Activated CD4-positive, alpha-beta memory T cell treated with anti-CD3 and anti-CD28 coated beads for 36 hours (primary cell): ENCODE measurements at regions not wholly inside any gene's neighbourhood (a gene's known extent, or its start where the extent isn't known, plus 50 kb on each side); places are given as distances from the start of the nearest gene placed in this dataset.

Experiments
- CTCF ChIA-PET: fragments of 350-600 bp; sonication (Branson Sonifier 250); formaldehyde crosslinking; loops from one replicate; lab custom pipeline; 2021; ENCODE audit warnings: antibody characterized with exemption, inconsistent platforms; lab: Charles Lee
- POLR2A ChIA-PET: fragments of 350-600 bp; sonication (Branson Sonifier 250); formaldehyde crosslinking; loops from one replicate; lab custom pipeline; 2021; ENCODE audit warnings: antibody characterized with exemption; lab: Charles Lee
- DNase-seq: peaks from one replicate; pipeline ENCODE4 v3.0.0-alpha.2; 2020
- H3K27ac Mint-ChIP-seq: one replicate; pipeline ENCODE4 v1.8.0; 2021; ENCODE audit warnings: mixed read lengths
- H3K27me3 Mint-ChIP-seq: one replicate; pipeline ENCODE4 v1.8.0; 2021; ENCODE audit warnings: mixed read lengths
- H3K36me3 Mint-ChIP-seq: one replicate; pipeline ENCODE4 v1.8.0; 2021; ENCODE audit warnings: mixed read lengths
- H3K4me1 Mint-ChIP-seq: one replicate; pipeline ENCODE4 v1.8.0; 2021; ENCODE audit warnings: low read depth, mixed read lengths
- H3K4me3 Mint-ChIP-seq: one replicate; pipeline ENCODE4 v1.8.0; 2021; ENCODE audit warnings: mild to moderate bottlenecking, mixed read lengths
- H3K9me3 Mint-ChIP-seq: one replicate; pipeline ENCODE4 v1.8.0; 2021; ENCODE audit warnings: mixed read lengths
- intact Hi-C: fragments of 100-400 bp; cut with micrococcal nuclease; formaldehyde crosslinking; loops from one replicate; pipeline ENCODE4 v1.15.1; 2023

DNA sequence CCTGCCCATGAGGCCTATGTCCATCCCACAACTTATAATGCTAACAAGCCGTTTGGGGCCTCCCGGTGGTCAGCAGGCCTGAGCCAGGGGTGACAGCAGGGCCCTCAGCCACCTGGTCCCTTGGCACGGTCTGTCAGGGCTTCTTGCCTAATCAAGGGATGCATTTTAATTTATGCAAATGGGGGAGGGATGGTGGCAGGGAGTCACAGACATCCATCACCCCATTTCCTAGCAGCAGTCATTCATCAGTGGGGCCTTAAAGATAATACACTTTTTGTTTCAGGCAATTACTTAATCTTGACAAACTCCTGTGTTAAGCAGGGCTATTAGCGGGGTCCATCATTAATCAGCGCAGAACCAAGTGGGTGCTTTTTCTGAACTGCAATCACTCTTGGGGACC is 174.5 kb downstream of the GLI2 start:
- no peak overlapping the region for H3K4me3 Mint-ChIP-seq
- H3K27ac Mint-ChIP-seq: no peak overlapping the region
- ChIA-PET POLR2A (no interaction called here), CTCF (no interaction called here)
- no peaks in the 10 kb centered on the region for H3K9me3 Mint-ChIP-seq
- intact Hi-C loops: no loop called here
- no peaks in the 10 kb centered on the region for H3K27me3 Mint-ChIP-seq
- no peak for DNase-seq
- no peaks in the 10 kb centered on the region for H3K36me3 Mint-ChIP-seq
- H3K4me1 Mint-ChIP-seq: no peaks in the 10 kb centered on the region

DNA sequence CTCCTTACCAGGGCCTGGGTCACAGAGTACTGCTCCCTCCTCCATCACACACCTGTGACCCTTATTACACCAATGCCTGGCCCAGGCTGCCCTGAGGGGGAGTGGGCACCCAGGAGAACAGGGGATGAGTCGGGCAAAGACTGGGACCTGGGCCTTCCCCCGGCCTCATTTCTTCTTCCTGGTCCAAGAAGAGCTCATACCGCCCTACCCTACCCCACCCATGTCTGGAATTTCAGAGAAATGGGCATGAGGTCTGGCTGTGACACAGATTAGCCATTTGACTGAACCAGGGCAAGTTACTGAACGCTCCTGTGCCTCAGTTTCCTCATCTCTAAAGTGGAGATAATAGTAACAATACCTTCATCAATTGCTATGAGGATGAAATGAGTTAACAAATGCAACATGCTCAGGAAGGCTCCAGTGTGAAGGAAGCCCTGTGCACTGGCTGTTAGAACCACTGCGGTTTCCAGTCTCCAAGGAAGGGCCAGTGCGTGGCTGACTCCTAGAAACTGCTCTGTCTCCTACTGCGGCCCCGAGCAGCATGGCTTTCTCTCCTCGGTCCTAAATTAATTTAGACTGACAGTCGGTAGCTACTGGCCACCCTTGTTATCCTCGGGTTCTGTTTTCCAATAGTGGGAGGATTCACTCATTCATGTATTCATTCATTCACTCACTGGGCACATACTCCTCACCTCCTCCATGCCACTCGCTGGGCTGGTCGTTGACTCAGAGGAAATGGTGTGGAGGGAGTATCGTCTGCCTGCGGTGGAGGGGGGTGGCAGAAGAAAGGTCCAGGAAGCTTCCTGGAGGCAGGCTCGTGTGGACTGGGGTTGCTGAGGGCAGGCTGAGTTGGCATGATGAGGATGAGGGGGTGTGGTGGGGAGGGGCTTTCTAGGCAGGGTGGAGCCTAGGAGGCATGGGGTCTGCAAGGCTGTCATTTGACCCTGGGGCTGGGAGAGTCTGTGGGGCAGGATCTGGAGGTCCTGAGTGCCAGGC is 175.6 kb downstream of the GLI2 start:
- DNase-seq: no peak
- Mint-ChIP-seq H3K9me3 (no peaks in the 10 kb centered on the region), H3K27ac (no peak overlapping the region), H3K27me3 (no peaks in the 10 kb centered on the region), H3K4me3 (no peak overlapping the region), H3K36me3 (no peaks in the 10 kb centered on the region), H3K4me1 (no peaks in the 10 kb centered on the region)
- POLR2A ChIA-PET: no interaction called here
- intact Hi-C loops: no loop called here
- CTCF ChIA-PET: no interaction called here

DNA sequence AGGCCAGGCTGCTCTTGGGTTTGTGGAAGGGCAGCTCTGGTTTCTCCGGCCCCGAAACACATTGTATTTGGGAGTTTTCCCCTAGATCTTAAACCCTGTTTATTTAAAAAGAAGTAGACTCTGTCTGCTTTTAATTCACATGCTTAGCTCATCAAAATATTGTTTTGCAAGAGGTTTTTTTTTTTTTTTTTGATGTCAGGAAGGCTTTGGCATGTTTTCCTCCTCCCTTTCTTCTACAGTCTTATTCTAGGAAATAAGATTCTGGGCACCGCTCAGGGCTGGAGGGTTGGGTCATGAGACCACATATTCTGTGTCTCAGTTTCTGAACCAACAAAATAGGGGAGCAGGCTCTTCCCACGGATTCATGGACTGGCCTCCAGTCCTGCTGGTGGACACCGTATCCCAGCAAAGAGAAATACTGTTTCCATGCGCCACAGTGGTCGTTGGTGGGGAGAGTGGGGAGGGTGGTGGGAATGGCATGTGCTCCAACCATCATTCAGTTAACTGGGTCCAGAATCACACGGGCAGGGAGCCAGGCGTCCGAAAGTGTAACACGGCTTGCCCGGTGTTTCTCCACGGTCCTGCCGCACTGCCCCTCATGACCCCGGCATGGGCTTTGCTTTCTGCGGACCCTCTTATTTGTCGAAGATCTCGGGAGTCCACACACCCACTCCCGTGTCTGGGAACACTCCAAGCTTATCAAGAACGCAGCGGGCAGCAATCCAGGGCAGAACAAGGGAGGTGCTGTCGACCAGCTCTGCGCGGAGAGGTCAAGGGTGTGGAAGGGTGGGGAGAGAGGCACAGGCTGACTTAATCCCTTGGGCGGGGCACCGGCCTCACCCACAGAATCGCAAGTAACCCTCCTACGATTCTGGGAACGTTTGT is 176.7 kb downstream of the GLI2 start:
- Mint-ChIP-seq H3K27me3 (no peaks in the 10 kb centered on the region), H3K9me3 (no peaks in the 10 kb centered on the region), H3K4me1 (no peaks in the 10 kb centered on the region), H3K4me3 (no peak overlapping the region), H3K36me3 (no peaks in the 10 kb centered on the region), H3K27ac (no peak overlapping the region)
- DNase-seq: no peak
- intact Hi-C loops: no loop called here
- CTCF ChIA-PET: interaction anchor here (1.1 kb wide), 1 partner anchor 168 kb away, joined by 3 read pairs; no protein-coding TSS in a partner anchor
- POLR2A ChIA-PET: no interaction called here

DNA sequence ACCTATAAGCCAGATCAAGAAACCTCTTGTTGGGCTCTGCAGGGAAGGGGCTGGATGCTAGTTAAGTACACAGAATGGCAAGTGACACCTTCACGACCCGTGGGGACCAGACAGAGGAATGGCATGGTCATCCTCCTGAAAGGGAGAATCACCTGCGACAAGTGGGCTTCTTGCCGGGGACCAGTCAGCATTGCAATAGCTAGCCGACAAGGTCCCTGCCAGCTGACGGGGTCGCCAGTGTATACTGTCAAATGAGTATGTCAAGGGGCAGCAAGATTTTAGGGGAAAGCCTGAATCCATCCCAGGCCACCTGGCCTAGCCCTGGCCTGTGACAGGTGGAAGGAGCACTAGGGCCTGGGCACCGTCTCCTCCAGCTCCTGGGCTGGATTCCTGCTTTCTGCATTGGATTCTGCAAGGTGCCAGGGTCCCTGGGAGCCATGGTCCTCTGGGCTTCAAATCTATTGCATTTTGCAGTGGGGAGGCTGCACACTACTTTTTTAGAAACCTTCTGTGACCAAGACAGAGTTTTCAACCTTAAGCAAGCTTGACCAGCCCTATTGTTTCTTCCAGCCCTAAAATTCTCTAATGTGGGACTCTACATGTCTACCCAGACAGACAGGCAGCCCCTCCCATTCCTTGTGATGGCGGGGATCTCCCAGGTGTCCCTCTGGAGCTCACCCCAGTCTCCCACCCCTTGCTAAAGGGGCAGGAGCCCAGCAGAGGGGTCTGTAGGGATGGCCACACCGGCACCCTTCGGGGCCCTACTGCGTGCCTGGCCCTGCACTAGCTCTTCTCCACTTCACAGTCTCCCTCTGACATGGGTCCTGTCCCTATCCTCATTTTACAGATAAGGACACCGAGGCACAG is 178.5 kb downstream of the GLI2 start:
- no peak for DNase-seq
- Mint-ChIP-seq H3K4me3 (no peak overlapping the region), H3K27ac (no peak overlapping the region), H3K9me3 (no peaks in the 10 kb centered on the region), H3K27me3 (no peaks in the 10 kb centered on the region), H3K36me3 (no peaks in the 10 kb centered on the region), H3K4me1 (no peaks in the 10 kb centered on the region)
- intact Hi-C loops: no loop called here
- ChIA-PET POLR2A (interaction anchor here (0.6 kb wide), 1 partner anchor 319 kb away, joined by 3 read pairs; no protein-coding TSS in a partner anchor), CTCF (no interaction called here)

DNA sequence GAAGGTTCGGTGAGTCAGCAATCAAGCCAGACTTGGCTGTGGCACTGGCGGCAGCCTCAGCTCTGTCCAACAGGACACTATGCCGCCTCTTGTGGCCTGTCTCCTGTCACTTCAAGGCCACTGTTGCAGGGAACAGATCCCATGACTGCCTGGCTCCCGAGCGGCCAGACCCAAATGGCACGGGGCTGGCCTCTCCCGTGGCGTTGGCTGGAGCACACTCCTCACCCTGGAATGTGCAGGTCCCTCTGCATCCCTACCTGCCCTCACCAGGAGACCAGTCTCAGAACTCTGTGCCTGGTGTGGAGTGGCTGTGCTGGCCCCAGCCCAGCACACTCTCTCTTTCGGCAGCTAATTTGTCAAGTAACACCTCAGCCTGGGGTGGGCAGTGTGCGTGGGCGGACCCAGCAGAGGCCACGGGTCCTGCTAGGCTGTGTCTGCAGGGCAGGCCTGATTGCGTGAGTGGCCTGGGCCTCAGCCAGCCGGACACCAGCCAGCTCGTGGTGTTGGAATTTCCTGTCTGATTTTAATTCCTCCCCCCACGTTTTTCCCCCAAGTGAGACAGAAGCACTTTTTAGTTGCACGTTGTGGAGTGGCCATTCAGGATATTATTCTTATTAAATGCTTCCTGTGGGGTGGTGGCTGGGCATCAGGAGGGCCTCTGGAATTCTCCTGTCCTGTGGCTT is 179.3 kb downstream of the GLI2 start:
- ChIA-PET POLR2A (interaction anchor here (0.6 kb wide), 1 partner anchor 320 kb away, joined by 3 read pairs; no protein-coding TSS in a partner anchor), CTCF (no interaction called here)
- Mint-ChIP-seq H3K4me3 (no peak overlapping the region), H3K4me1 (no peaks in the 10 kb centered on the region), H3K27ac (no peak overlapping the region), H3K36me3 (no peaks in the 10 kb centered on the region), H3K27me3 (no peaks in the 10 kb centered on the region), H3K9me3 (no peaks in the 10 kb centered on the region)
- no peak for DNase-seq
- intact Hi-C loops: no loop called here

DNA sequence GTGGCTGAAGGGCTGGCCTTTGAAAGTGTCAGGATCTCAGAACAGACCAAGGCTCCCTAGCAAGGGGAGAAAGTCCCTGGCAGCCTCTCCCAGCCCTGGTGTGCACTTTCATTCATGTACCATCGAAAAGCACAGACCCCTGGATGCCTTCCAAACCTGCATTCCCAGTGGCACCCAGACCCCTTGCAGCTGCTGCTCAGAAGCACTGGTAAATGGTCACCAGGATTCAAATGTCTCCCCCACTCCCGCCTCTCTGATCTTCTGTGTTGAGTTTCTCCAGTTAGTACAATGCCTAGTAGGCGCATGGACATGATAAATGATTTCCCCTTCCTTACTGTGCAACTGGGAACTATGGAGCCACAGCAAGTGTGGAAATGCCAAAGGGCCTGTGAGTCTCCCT is 180.0 kb downstream of the GLI2 start:
- H3K4me1 Mint-ChIP-seq: no peaks in the 10 kb centered on the region
- no peak overlapping the region for H3K27ac Mint-ChIP-seq
- H3K27me3 Mint-ChIP-seq: no peaks in the 10 kb centered on the region
- H3K36me3 Mint-ChIP-seq: no peaks in the 10 kb centered on the region
- no peak overlapping the region for H3K4me3 Mint-ChIP-seq
- ChIA-PET CTCF (no interaction called here), POLR2A (no interaction called here)
- DNase-seq: no peak
- intact Hi-C loops: no loop called here
- H3K9me3 Mint-ChIP-seq: no peaks in the 10 kb centered on the region

DNA sequence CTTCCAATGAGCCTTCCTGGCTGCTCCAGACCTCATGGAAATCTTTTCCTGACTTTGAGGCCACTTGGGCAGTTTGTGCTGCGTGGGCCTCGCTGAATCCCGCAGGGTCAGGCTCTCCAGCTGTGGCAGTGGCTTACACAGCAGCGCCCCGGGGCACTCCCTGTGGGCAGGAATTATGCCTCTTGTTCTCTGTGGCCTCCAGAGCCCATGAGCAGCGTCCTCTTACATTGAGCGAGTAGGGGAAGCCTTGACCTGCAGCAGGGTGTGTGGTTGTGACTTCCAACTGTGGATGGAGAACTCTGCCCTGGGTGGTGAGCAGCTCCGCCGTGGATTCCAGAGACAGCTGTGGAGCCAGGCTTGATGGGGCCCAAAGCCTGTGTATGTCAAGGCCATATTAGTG is 180.8 kb downstream of the GLI2 start:
- no peaks in the 10 kb centered on the region for H3K4me1 Mint-ChIP-seq
- H3K4me3 Mint-ChIP-seq: no peak overlapping the region
- POLR2A ChIA-PET: no interaction called here
- intact Hi-C loops: no loop called here
- CTCF ChIA-PET: no interaction called here
- H3K36me3 Mint-ChIP-seq: no peaks in the 10 kb centered on the region
- no peak overlapping the region for H3K27ac Mint-ChIP-seq
- DNase-seq: no peak
- no peaks in the 10 kb centered on the region for H3K27me3 Mint-ChIP-seq
- H3K9me3 Mint-ChIP-seq: no peaks in the 10 kb centered on the region

DNA sequence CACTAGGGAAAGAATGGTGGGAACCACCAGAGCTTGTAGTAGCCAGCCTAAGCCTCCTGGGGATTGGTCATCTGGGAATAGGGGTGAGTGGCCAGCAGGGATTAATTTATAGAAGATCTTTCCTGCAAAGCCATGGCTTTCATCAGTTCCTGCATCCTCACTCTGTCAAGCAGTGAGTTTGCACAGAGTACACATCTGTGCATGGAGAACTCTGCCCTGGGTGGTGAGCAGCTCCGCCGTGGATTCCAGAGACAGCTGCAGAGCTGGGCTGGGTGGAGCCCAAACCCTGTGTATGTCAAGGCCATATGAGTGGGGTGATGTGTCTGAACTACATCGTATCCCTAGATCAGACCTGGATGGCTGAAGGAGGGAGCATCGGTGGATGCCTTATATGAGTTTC is 182.2 kb downstream of the GLI2 start:
- Mint-ChIP-seq H3K4me1 (no peaks in the 10 kb centered on the region), H3K27me3 (no peaks in the 10 kb centered on the region), H3K9me3 (no peaks in the 10 kb centered on the region), H3K4me3 (no peak overlapping the region), H3K27ac (no peak overlapping the region), H3K36me3 (no peaks in the 10 kb centered on the region)
- intact Hi-C loops: no loop called here
- ChIA-PET CTCF (no interaction called here), POLR2A (no interaction called here)
- DNase-seq: no peak

DNA sequence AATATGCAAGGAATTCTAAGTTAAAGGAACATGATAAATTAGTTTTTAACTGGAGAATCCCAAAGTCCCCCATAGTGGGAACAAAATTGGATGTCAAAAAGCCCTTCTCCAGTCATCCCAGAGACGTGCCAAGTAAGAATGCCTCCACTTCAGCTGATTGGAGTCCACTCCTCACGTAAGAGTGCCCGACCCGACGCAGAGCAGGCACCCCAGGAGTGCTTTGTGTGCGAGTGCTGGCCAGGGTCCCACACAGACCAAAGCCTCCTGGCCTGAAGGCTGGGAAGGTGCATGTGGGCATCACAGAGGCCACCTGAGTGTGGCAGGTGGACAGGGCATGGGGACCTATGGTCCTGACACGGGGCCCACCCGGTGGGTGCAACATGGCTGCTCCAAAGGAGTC is 183.5 kb downstream of the GLI2 start:
- POLR2A ChIA-PET: no interaction called here
- DNase-seq: no peak
- Mint-ChIP-seq H3K36me3 (no peaks in the 10 kb centered on the region), H3K9me3 (no peaks in the 10 kb centered on the region), H3K4me1 (no peaks in the 10 kb centered on the region), H3K4me3 (no peak overlapping the region), H3K27me3 (no peaks in the 10 kb centered on the region), H3K27ac (no peak overlapping the region)
- intact Hi-C loops: no loop called here
- CTCF ChIA-PET: no interaction called here

DNA sequence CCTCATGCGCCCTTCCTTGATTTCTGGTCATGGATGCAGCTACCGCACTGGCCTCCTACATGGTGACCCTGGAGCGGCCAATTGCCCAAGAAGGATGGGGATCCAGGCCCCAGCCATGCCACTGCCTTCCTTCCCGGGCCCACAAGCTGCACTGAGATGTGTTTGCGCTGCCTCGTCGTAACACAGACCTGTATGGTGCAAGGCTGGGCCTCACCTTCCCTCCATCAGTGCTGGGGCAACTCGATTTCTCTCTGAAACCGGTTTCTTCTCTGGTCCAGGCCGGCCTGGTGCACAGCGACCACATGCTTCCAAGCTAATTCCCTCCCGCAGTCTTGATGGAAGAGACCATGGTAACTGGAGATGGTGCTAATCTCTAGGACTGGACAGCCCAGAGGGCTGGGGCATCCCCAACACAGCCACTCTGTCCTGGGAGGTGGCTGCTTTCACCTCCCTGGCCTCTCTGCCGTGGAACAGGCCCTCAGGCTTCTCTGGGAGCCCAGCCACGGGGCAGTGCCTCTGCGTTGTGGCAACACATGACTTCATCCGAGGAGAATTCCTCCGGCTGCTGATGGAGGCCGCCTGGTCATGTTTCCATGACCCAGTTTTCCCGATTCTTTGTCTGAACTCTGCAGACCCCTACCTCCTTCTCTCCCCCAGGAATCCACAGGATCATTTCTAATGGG is 184.2 kb downstream of the GLI2 start:
- H3K4me1 Mint-ChIP-seq: no peaks in the 10 kb centered on the region
- H3K27ac Mint-ChIP-seq: no peak overlapping the region
- no peak for DNase-seq
- no peaks in the 10 kb centered on the region for H3K9me3 Mint-ChIP-seq
- no peak overlapping the region for H3K4me3 Mint-ChIP-seq
- intact Hi-C loops: no loop called here
- ChIA-PET POLR2A (no interaction called here), CTCF (no interaction called here)
- H3K36me3 Mint-ChIP-seq: no peaks in the 10 kb centered on the region
- no peaks in the 10 kb centered on the region for H3K27me3 Mint-ChIP-seq
